H1 (cell line): ENCODE measurements at regions not wholly inside any gene's neighbourhood (a gene's known extent, or its start where the extent isn't known, plus 50 kb on each side); places are given as distances from the start of the nearest gene placed in this dataset.
"Not testable (repeated sequence)": the region's sequence is repeated elsewhere in the genome, so short reads cannot be mapped to it uniquely, and the experiment has no call there.

Experiments used
- CTCF ChIA-PET: fragments of 300-600 bp; sonication (Branson Sonifier 250); formaldehyde crosslinking; loops from one replicate; lab custom pipeline; 2021; ENCODE audit not compliant: partially characterized antibody; lab: Charles Lee
- POLR2A ChIA-PET: fragments of 300-600 bp; sonication (Branson Sonifier 250); formaldehyde crosslinking; loops from one replicate; lab custom pipeline; 2021; ENCODE audit warnings: inconsistent platforms; ENCODE audit not compliant: partially characterized antibody; lab: Charles Lee
- DNase-seq, 2 experiments: peaks; one replicate each; pipeline versions ENCODE4 v3.0.0 to v3.0.0-alpha.2; 2010 to 2022; ENCODE audit warnings: low spot score in 2 of 2, low read depth in 1 of 2, mixed read lengths in 1 of 2
- FAIRE-seq: peaks from 2 replicates; lab custom pipeline; 2011; peaks lifted over from hg19 to GRCh38; lab: Jason Lieb, UNC
- H2AFZ ChIP-seq: 2 replicates; pipeline ENCODE4 v1.8.1; 2012; ENCODE audit warnings: low read length, inconsistent platforms
- H2AK5ac ChIP-seq: 2 replicates; pipeline ENCODE4 v1.6.1; 2013; ENCODE audit warnings: low read depth, low read length
- H2BK120ac ChIP-seq: replicated peaks from 2 replicates; pipeline ENCODE3; 2013; ENCODE audit warnings: low read depth, low read length, inconsistent platforms
- H2BK12ac ChIP-seq: 2 replicates; pipeline ENCODE4 v1.6.1; 2013; ENCODE audit warnings: low read depth, low read length
- H2BK15ac ChIP-seq: 2 replicates; pipeline ENCODE4 v1.6.1; 2013; ENCODE audit warnings: low read length
- H2BK20ac ChIP-seq: 2 replicates; pipeline ENCODE4 v1.6.1; 2013; ENCODE audit warnings: low read length
- H2BK5ac ChIP-seq: 2 replicates; pipeline ENCODE4 v1.6.1; 2013; ENCODE audit warnings: low read depth, low read length
- H3K14ac ChIP-seq: 2 replicates; pipeline ENCODE4 v1.6.1; 2013; ENCODE audit warnings: inconsistent platforms; ENCODE audit not compliant: insufficient read length
- H3K18ac ChIP-seq: 2 replicates; pipeline ENCODE4 v1.6.1; 2013; ENCODE audit warnings: low read length; ENCODE audit errors: extremely low read depth
- H3K23ac ChIP-seq: 2 replicates; pipeline ENCODE4 v1.6.1; 2013; ENCODE audit warnings: inconsistent platforms; ENCODE audit not compliant: insufficient read length
- H3K23me2 ChIP-seq: 2 replicates; pipeline ENCODE4 v1.6.1; 2013; ENCODE audit warnings: low read depth, low read length
- H3K27ac ChIP-seq: 2 replicates; pipeline ENCODE4 v1.6.1; 2011; ENCODE audit warnings: low read depth, low read length, inconsistent platforms
- H3K27me3 ChIP-seq, 4 experiments: replicated peaks in 1 of 4; 1 replicate in 1 of 4; 2 replicates in 3 of 4; pipeline versions ENCODE4 v1.6.1 to v1.8.1; 2011 to 2013; ENCODE audit warnings: low read length in 3 of 4, mild to moderate bottlenecking in 3 of 4, inconsistent platforms in 2 of 4, mixed read lengths in 2 of 4, moderate library complexity in 1 of 4; ENCODE audit not compliant: control insufficient read depth in 3 of 4, insufficient read depth in 3 of 4; ENCODE audit errors: extremely low read depth in 1 of 4
- H3K36me3 ChIP-seq, 4 experiments: 2 replicates each; pipeline versions ENCODE4 v1.6.1 to v1.8.1; 2011 to 2013; ENCODE audit warnings: mild to moderate bottlenecking in 4 of 4, low read length in 3 of 4, moderate library complexity in 2 of 4, control low read depth in 1 of 4, inconsistent platforms in 1 of 4; ENCODE audit not compliant: insufficient read depth in 4 of 4, control insufficient read depth in 2 of 4
- H3K4ac ChIP-seq: replicated peaks from 2 replicates; pipeline ENCODE3; 2013; ENCODE audit warnings: low read length, low read depth, mixed read lengths, inconsistent platforms; ENCODE audit not compliant: insufficient read length
- H3K4me1 ChIP-seq, 4 experiments: replicated peaks in 1 of 4; 1 replicate in 1 of 4; 2 replicates in 3 of 4; pipeline versions ENCODE4 v1.6.1 to v1.8.1; 2011 to 2013; ENCODE audit warnings: low read length in 3 of 4, inconsistent platforms in 2 of 4, mixed read lengths in 1 of 4; ENCODE audit not compliant: insufficient read depth in 4 of 4, control insufficient read depth in 3 of 4
- H3K4me2 ChIP-seq, 2 experiments: 2 replicates each; pipeline versions ENCODE4 v1.6.1 to v1.8.1; 2011 to 2013; ENCODE audit warnings: low read depth in 2 of 2, low read length in 2 of 2, control low read depth in 1 of 2, inconsistent platforms in 1 of 2, mild to moderate bottlenecking in 1 of 2; ENCODE audit not compliant: insufficient read depth in 1 of 2
- H3K4me3 ChIP-seq, 4 experiments: fragments of 200-600, 300-600 bp in 1 of 4; sonication (generic), shearing (Covaris generic), sonication (Bioruptor Twin) in 1 of 4; 2 replicates each; pipeline versions ENCODE4 v1.5.1 to v1.8.1; 2011 to 2016; ENCODE audit warnings: low read length in 4 of 4, low read depth in 3 of 4, control low read depth in 2 of 4, inconsistent platforms in 2 of 4, mild to moderate bottlenecking in 2 of 4, mixed read lengths in 1 of 4, moderate library complexity in 1 of 4; ENCODE audit not compliant: insufficient read depth in 2 of 4; ENCODE audit errors: extremely low read depth in 1 of 4
- H3K56ac ChIP-seq: replicated peaks from 2 replicates; pipeline ENCODE3; 2013; ENCODE audit warnings: low read depth, mild to moderate bottlenecking, mixed read lengths, low read length, inconsistent platforms; ENCODE audit not compliant: insufficient read length
- H3K79me1 ChIP-seq: 2 replicates; pipeline ENCODE4 v1.6.1; 2013; ENCODE audit warnings: low read depth, low read length, control low read depth
- H3K79me2 ChIP-seq, 2 experiments: 2 replicates each; pipeline versions ENCODE4 v1.6.1 to v1.8.1; 2012 to 2013; ENCODE audit warnings: low read length in 2 of 2, mild to moderate bottlenecking in 2 of 2, inconsistent platforms in 1 of 2; ENCODE audit not compliant: insufficient read depth in 2 of 2, control insufficient read depth in 1 of 2
- H3K9ac ChIP-seq, 4 experiments: replicated peaks in 1 of 4; 1 replicate in 1 of 4; 2 replicates in 3 of 4; pipeline versions ENCODE4 v1.6.1 to v1.8.1; 2011 to 2013; ENCODE audit warnings: low read depth in 3 of 4, low read length in 3 of 4, control low read depth in 2 of 4, mild to moderate bottlenecking in 2 of 4, moderate library complexity in 2 of 4, inconsistent platforms in 1 of 4; ENCODE audit errors: extremely low read depth in 1 of 4
- H3K9me3 ChIP-seq, 2 experiments: 2 replicates each; pipeline versions ENCODE4 v1.6.1 to v1.8.1; 2012 to 2013; ENCODE audit warnings: mild to moderate bottlenecking in 2 of 2, moderate library complexity in 2 of 2, control low read depth in 1 of 2, inconsistent platforms in 1 of 2, low read depth in 1 of 2, low read length in 1 of 2, mixed read lengths in 1 of 2; ENCODE audit not compliant: insufficient read depth in 2 of 2
- H4K20me1 ChIP-seq, 2 experiments: replicated peaks in 1 of 2; 2 replicates each; pipeline versions ENCODE3 to v1.8.1; 2011 to 2013; ENCODE audit warnings: inconsistent platforms in 2 of 2, low read length in 2 of 2, mild to moderate bottlenecking in 1 of 2; ENCODE audit not compliant: insufficient read depth in 2 of 2, control insufficient read depth in 1 of 2
- H4K5ac ChIP-seq: 2 replicates; pipeline ENCODE4 v1.6.1; 2013; ENCODE audit warnings: low read length, low read depth, mixed read lengths, inconsistent platforms; ENCODE audit not compliant: insufficient read length
- H4K8ac ChIP-seq: 2 replicates; pipeline ENCODE4 v1.8.0; 2013; ENCODE audit warnings: mild to moderate bottlenecking, moderate library complexity, low read length, inconsistent platforms; ENCODE audit not compliant: insufficient read depth; ENCODE audit errors: extremely low read depth
- H4K91ac ChIP-seq: replicated peaks from 2 replicates; pipeline ENCODE3; 2013; ENCODE audit warnings: low read length, mixed read lengths, inconsistent platforms; ENCODE audit not compliant: insufficient read length
- WGBS, 2 experiments: shearing (Covaris generic) in 1 of 2; methylation state at CpG; one replicate each; pipeline versions ENCODE4 v1.1.6 to v1.1.7; 2013 to 2015; ENCODE audit warnings: low lambda C conversion rate in 2 of 2, mixed read lengths in 2 of 2, inconsistent platforms in 1 of 2, low coverage in 1 of 2, missing lambda C conversion rate in 1 of 2; ENCODE audit not compliant: insufficient replicate concordance in 2 of 2, insufficient coverage in 1 of 2, insufficient read length in 1 of 2; ENCODE audit errors: extremely low coverage in 1 of 2, missing lambda C conversion rate in 1 of 2; 5-methylcytosine and 5-hydroxymethylcytosine counted together

- CTCF ChIA-PET, H4K5ac ChIP-seq, H3K18ac ChIP-seq, H3K4me1 ChIP-seq, H3K4me2 ChIP-seq, H2BK15ac ChIP-seq, POLR2A ChIA-PET, H3K27ac ChIP-seq, H3K27me3 ChIP-seq, H4K8ac ChIP-seq, DNase-seq, H2AK5ac ChIP-seq, H3K23ac ChIP-seq, H3K9ac ChIP-seq, H2BK20ac ChIP-seq, H3K14ac ChIP-seq, H2BK120ac ChIP-seq, H2AFZ ChIP-seq, H3K9me3 ChIP-seq, H3K4me3 ChIP-seq, H2BK5ac ChIP-seq, H4K20me1 ChIP-seq, H3K4ac ChIP-seq, H3K79me2 ChIP-seq, H3K36me3 ChIP-seq, H3K56ac ChIP-seq, H4K91ac ChIP-seq, H2BK12ac ChIP-seq, H3K23me2 ChIP-seq, H3K79me1 ChIP-seq: not testable (repeated sequence)
- WGBS, 2 experiments = 94% methylated on average over 4 of the region's 4 CpGs; no CpG with 5 or more reads in 1 of the 2 experiments
- peak; percentile 81 for FAIRE-seq
Observed at GRCh38 chr13:52565324-52565723, 76.9 kb upstream of the HNRNPA1L2 start.
